GM18868 (cell line): ENCODE measurements at regions not wholly inside any gene's neighbourhood (a gene's known extent, or its start where the extent isn't known, plus 50 kb on each side); places are given as distances from the start of the nearest gene placed in this dataset.
"Not testable (repeated sequence)": the region's sequence is repeated elsewhere in the genome, so short reads cannot be mapped to it uniquely, and the experiment has no call there.

Experiments
- ATAC-seq: cut with Tn5 transposase; IDR thresholded peaks from one replicate; pipeline ENCODE4 v1.9.1; 2021; ENCODE audit warnings: mild to moderate bottlenecking, moderate library complexity; ENCODE audit not compliant: unreplicated experiment

DNA sequence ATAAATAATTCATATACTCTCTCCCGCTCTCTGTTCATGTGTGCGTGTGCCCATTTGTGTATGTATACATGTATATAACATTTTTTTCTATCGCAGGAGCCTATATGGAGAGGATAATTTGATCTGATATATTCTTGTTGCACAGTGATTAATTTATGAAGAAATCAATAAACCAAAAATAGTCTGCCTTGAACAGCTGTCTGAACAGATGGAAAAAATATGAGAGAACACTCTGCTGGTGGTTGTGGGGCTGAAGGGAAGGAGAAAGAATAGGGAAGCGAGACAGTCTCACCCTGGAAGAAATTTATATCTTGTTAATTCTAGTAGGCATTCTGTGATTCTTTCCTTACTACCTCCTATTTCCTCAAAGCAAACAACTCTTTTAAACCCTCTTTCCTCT is 96.6 kb upstream of the B3GAT2 start:
- ATAC-seq, result no peak

DNA sequence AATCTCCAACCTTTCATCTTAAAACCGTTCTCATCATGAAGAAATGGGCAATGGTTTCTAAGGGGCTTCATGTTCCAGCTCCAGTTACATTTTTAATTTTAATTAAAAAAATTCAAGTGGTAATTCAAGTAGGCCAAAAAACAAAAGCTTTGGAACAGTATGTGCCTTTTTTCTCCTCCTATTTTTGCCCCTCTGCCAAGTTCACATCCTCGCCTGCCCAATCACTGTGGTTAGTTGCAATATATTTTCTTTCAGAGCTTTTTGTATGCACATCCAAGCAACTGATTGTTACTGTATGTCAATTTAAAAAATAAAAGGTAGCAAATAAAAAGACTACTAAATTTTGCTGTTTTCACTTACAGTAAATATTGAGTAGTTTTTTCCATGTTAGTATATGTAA is 99.8 kb upstream of the B3GAT2 start:
- ATAC-seq, result no peak

DNA sequence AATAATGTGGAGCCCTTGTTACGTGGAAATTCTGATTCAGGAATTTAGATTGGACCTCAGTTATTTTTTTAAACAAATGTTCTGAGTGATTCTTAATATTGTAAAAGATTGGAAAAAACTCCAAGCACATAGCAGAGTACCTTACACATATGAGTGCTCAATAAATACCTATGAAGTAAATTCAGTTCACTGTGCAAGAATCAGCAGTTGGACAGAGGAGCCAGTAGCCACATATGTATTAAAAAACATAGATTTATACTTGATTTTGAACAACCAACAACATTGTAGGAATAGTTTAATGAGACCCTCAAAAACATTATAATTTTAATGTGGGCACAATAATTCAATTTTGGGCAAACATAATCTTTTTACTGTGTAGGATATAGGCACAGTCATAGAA is 109.3 kb upstream of the B3GAT2 start:
- ATAC-seq, result no peak

DNA sequence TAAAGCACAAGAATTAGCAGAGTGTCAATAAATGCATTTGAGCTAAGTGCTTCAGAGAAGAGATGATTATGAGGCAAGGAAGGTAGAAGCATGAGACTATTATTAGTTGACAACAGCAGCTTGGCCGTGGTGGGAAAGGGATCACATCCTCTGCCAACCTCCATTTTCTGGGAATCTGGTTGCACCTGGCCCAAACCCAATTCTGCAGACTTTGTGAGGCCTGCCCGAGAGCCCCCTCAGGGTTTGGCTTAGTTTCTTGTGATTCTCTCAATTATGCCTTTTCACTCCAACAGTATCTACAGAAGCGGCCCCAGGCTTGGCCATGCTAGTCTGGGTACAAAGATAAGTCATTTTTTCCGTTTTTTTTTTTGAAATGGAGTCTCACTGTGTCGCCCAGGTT is 111.0 kb upstream of the B3GAT2 start:
- ATAC-seq, result no peak

DNA sequence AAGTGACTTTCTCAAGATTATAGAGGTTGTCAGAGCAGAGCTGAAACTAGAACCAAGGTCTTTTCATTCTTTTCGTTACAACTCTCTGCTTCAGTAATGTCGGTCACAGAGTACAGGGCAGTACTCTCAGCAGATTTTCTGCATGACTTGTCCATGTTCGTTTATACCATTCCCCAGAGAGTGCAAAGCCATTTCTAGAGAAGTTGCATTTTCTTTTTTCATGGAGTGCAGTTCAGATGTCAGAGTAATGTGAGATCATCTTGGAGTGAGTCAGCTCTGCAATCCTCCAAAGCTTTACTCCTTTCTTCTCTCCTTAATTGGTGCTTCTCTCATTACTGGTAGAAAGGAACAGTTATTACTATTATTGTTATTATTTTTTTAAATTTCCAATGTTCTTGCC is 115.6 kb upstream of the B3GAT2 start:
- no peak for ATAC-seq

DNA sequence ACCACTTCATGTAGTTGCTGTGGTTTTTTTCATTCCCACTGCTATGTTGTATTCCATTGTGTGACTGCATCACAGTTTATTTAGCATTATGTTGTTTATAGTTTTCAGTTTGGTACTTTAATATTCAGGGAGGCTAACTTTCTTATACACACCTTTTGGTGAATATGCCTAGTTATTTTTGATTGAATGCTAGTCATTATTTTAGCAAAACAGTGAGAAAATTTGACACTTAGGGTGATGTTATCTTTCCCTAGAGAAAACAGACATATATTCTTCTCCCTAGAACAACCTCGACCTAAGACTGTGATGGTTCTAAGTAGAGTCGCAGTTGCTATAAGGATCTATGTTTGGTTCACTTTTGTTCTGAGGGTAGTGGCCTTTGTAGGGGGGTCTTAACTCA is 120.8 kb upstream of the B3GAT2 start:
- no peak for ATAC-seq

DNA sequence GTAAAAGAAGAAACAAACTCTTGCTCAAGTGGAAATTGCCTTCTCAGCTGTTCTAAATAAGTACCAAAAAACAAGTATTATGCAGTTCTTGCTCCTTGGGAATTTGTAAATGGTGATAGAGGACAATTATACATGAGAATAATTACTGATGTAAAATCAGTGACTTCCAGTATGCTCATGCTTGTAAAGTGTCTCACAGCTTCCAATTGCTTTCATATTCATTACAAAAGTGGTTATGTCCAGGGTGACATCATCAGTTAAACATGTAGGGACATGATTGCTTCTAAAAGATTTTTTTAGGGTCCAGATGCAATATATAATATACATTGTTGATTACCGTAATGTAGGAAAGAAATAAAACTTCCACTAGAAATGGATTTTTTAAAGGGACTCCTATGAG is 122.8 kb upstream of the B3GAT2 start:
- no peak for ATAC-seq

DNA sequence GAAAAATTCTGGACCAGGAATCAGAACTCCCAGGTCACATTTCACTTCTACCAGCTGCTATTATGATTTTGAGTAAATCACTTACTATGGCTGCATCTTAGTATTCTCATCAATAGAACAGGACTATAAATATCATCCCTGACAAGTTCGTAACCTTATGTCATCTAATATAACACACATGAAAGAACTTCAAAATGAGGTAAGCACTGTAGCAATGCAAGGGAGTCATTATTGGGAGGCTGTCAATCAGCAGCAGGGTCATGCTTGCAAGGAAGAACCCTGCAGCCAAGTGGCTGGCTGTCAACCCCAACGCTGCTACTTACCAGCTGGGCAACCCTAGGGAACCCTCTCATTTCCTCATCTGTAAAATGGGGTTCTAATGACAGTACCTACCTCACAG is 123.3 kb upstream of the B3GAT2 start:
- ATAC-seq, result no peak

DNA sequence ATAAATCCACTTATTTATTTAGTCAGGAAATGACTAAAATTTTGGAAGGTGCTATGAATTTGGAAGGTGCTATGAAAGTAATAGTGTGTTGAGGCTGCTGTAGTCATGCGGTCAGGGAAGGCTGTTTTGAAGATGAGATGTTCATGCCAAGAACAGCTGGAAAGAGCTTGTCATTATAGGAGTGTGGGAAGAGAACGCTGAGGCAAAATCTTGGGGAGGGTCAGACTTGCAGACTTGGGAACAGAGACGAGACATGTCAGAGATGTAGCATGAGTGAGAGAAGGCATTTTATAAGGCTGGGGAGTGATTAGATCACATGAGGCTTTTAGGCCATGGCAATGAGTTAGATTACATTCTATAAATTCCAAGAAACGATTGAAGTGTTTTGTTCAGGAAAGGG is 124.0 kb upstream of the B3GAT2 start:
- no peak for ATAC-seq

DNA sequence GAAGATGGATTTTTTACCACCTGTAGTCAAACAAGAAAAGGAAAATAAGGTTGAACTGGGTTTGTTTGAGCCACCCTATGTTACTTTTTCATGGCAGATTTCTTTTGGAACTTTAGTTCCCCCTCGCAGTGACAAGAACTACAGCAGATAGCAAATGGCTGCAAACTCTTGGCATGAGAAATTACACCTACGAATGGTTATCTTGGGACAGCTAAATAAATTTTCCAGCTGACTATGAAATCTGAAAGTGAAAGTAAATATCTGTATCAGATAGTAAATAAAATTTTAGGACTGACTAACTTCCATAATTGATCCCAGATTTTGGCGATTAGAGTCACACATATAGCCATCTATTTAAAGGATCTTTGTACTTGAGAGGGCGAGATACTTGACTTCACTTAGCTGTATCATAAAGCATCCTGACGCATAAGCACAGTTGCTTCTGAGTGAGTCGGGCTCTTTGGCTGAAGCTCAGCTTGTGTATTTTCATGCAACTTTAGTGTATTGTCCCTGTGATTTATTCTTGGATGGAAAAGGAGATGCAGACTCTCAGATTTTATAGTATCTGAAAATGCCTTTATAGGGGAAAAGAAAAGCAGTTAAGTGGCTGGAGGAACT is 125.3 kb upstream of the B3GAT2 start:
- no peak for ATAC-seq

DNA sequence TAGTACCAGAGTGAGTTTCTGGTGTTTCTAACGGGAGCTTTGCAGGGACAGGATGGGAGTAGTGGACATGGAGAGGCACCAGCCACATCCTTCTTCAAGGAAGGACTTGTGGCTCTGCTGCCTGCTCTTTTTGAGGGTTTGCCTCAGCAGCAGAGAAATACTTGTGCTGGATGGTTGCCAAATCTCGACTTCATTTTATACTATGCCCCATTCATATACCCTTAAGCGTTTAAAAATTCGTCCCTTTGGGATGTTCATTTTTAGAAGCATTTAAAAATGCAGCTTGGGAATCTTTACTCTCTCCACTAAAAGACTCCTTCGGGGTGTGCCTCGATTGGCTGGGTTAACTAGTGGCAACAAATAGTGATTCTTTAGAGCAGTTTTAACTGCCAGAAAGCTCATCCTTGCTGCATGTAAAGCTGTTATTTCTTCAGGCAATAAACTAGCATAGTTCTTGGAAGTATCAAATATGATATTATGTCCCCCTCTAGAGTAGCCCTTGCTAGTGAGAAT is 126.5 kb upstream of the B3GAT2 start:
- ATAC-seq, result no peak

DNA sequence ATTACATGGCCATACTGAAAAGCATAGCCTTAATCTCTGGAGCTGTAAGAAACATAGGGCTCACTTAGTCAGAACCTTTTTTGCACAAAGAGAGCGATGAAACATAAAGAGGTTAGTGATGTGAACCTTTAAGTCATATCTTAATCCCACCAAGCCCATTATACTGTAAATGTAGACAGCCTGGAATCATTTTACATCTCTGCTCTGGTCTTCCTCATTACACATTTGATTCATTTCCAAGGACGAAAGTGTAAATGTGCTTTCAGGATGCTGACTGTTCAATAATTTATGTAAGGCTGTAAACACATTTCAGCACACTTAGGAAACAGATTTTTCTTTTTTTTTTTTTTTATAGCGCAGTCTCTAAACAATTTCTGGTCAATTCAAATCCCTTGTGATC is 131.3 kb upstream of the B3GAT2 start:
- ATAC-seq, result no peak

DNA sequence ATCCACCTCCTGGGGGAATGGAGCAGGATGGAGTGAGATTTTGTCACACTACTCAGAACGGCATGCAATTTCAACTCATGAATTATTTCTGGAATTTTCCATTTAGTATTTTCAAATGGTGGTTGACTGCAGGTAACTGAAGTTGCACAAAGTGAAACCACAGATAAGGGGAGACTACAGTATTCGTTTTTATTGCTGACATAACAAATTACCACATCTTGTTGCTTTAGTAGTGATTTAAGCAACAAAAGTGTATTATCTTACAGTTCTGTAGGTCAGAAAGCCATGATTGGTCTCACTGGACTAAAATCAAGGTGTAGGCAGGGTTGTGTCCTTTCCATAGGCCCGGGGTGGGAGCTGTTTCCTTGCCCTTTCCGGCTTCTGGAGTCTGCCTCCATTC is 133.4 kb upstream of the B3GAT2 start:
- ATAC-seq, result no peak

DNA sequence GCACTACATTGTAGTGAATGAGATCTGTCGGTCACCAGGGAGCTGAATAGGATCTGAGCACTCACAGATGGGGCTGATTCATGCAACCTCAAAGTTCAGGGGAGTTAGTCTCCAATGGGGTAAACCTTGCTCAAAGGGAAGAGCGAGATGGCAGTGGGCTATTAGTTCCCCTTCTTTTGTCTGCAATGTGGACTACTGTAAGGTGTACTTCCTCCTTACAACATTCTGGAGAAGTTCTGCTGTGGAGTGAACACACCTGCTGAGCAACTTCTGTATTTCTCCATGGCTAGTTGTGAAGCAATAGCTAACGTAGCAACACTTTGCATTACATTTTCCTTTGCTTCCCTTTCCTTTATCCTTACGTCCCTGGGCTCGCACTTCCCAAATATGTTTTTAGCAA is 134.3 kb upstream of the B3GAT2 start:
- ATAC-seq, result no peak

DNA sequence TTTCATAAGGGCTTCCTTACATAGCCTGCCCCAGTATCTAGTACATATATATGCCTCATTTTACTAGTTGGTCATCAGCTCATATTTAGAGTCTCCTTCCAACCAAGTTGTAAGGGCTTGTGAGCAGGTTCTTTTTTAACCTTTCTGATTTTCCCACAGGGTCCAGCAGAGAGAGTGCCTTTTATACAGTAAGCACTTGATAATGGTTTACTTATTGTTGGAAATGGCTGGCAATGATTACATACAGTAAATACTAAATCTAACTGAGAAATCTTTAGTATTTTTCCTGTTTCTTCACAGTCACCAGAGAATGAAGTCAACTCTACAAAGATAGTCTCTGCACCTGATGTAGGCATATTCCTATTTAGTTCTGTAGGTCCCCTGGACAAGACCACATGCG is 135.1 kb upstream of the B3GAT2 start:
- ATAC-seq, result no peak

DNA sequence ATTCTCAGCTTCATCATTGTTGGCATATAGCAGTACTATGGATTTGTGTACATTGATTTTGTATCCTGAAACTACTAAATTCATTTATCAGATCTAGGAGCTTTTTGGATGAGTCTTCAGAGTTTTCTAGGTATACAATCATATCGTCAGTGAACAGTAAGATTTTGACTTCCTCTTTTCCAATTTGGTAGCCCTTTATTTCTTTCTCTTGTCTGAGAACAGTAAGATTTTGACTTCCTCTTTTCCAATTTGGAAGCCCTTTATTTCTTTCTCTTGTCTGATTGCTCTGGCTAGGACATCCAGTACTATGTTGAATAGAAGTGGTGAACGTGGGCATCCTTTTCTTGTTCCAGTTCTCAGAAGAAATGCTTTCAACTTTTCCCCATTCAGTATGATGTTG is 140.4 kb upstream of the B3GAT2 start:
- ATAC-seq, result not testable (repeated sequence)

DNA sequence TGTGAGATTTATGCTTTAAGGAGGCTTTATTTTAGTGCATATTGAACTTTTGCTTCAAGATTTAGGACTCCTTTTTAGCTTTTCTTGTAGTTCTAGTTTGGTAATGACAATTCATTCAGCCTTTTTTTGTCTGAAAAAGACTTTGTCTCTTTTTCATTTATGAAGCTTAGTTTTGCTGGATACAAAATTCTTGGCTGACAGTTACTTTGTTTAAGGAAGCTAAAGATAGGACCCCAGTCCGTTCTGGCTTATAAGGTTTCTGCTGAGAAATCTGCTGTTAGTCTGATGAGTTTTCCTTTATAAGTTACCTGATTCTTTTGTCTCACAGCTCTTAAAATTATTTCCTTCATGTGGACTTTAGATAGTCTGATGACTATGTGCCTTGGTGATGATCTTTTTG is 142.8 kb upstream of the B3GAT2 start:
- ATAC-seq, result no peak

DNA sequence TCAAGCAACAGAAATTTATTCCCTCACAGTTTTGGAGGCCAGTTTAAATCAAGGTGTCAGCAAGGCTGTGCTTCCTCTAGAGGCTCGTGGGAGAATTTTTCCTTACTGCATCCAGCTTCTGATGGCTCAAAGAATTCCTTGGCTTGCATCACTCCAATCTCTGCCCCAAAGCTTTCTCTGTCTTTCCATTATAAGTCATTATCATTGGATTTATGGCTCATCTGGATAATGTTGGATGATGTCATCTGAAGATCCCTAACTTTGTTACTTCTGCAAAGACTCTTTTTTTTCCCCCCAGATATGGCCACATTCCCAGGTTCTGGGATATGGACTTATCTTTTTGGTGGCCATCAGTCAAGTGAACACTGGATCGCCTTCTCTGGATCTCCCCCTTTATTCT is 146.3 kb upstream of the B3GAT2 start:
- no peak for ATAC-seq

DNA sequence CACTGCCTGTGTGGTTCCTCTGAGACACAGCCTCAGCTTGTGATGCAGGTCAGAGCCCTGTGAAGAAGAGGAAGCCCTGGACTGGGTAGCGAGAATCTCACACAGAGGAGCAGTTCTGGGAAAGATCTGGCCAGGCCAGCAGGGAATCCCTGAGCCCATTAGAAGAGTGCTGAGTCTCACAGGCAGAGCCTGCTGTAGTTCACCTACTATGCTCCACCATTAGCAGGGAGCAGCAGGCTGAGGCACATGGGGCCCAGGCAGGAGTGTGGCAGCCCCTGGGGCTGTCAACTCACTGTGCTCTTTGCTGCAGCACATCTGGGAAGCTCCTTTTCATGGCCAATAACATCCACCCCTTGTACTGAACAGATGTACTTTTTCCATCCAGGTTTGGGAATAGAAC is 146.8 kb upstream of the B3GAT2 start:
- no peak for ATAC-seq

DNA sequence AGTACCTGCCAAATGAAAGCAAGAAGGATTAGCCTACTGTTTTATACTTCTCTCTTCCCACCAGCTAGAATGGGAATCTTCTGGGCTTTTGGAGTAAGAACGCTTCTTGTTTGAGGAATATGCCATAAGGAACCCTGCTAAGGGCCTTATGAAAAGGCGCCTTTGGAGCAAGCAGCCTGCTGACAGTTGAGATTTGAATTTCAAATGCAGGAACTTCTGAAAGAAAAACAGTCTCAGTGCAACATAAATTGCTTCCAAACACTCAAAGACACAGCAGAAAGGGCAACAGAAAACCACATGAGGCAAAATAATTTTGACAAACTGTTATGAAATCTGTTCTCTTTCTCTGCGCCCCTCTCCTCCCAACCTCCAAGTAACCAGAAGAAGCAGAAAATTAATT is 149.4 kb upstream of the B3GAT2 start:
- ATAC-seq, result no peak

DNA sequence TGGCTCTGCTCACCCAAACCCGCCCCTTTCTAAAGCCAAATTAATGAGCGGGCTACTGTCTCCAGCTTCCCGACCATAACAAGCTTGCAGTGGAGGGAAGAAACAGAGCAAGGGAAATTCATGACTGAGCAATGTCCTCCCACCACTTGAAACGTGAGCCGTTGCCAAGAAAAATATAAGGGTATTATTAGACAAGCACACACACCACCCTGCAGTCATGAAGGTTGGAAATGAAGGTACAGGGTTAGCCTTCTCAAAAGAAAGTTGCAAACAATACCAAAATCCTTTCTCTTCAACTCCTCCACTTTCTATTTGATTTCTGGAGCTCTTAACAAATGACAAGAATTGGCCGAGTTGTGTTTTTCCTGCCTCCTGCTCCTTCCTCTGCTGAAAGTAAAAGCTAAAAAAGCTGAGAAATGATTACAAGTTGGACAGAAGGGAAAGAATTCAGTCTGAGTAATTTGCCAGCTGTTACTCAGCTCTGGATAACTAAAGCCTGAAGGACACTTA is 151.1 kb upstream of the B3GAT2 start:
- ATAC-seq, result no peak

DNA sequence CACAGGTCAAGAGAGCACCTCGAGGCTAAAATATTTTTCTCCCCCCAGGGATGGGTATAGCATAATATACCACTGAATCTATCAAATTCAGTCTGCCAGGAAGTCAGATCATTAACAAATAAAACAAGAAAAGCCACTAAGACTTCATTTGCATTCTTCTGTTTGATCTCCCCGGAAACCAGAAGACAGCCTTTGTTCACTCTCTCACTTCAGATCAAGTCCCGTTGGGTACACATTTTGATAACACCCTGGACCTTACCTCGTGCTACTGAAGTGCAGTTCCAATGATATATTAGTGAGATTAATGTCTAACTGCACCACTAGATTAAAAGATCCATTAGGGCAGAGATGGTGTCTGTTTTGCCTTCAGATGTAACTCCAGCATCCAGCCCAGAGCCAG is 157.7 kb upstream of the B3GAT2 start:
- ATAC-seq, result no peak

DNA sequence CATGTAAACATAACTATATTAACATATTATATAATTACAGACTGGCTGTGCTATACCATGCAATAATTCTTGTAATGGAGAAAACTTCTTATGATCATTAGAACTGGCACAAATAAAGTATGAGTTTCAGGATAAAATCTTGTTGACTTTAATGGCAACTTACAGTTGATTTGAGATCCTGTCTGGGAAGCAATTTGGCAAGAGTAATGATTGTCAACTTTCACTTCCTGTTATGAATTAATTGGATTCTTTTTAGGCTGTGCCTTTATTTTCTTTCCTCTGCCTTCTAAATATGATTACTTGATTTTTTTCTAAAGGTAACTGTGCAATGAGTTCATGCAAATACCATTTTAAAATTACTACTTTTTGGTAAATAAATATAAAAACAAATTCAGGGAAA is 158.1 kb upstream of the B3GAT2 start:
- no peak for ATAC-seq
